LNCAP (cell line): ENCODE measurements at regions not wholly inside any gene's neighbourhood (a gene's known extent, or its start where the extent isn't known, plus 50 kb on each side); places are given as distances from the start of the nearest gene placed in this dataset.

ENCODE experiments used
- TF ChIP-seq, protein P1 (sequence below): fragments of 450-650 bp; IDR thresholded peaks from 2 replicates; pipeline ENCODE4 v1.5.1; 2017; ENCODE audit warnings: mild to moderate bottlenecking

DNA sequence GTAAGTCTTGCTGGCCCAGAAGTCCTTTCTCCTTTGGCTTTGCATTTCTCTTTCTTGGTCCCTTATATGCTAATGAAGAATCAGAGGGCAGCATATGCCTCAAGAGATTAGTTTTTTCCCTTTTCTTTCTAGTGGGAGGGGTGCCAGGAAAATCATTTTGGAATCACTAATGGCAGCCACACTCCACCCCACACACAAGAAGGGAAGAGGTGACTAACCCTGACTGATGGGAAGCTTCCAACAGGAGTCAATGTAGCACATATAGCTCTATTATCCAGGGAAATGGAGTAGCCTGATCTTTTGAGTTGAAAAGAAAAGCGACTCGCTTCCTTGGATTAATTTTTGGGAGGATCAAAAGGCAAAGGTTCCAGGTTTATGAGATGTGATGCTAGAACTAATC lies 225.3 kb downstream of the KIF20B start:
- TF ChIP-seq, protein P1, sequence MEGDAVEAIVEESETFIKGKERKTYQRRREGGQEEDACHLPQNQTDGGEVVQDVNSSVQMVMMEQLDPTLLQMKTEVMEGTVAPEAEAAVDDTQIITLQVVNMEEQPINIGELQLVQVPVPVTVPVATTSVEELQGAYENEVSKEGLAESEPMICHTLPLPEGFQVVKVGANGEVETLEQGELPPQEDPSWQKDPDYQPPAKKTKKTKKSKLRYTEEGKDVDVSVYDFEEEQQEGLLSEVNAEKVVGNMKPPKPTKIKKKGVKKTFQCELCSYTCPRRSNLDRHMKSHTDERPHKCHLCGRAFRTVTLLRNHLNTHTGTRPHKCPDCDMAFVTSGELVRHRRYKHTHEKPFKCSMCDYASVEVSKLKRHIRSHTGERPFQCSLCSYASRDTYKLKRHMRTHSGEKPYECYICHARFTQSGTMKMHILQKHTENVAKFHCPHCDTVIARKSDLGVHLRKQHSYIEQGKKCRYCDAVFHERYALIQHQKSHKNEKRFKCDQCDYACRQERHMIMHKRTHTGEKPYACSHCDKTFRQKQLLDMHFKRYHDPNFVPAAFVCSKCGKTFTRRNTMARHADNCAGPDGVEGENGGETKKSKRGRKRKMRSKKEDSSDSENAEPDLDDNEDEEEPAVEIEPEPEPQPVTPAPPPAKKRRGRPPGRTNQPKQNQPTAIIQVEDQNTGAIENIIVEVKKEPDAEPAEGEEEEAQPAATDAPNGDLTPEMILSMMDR, result no peak

GRCh38 chr10:89929282-89930026 lies 228.1 kb downstream of the KIF20B start:
- TF ChIP-seq, protein P1, result no peak

DNA sequence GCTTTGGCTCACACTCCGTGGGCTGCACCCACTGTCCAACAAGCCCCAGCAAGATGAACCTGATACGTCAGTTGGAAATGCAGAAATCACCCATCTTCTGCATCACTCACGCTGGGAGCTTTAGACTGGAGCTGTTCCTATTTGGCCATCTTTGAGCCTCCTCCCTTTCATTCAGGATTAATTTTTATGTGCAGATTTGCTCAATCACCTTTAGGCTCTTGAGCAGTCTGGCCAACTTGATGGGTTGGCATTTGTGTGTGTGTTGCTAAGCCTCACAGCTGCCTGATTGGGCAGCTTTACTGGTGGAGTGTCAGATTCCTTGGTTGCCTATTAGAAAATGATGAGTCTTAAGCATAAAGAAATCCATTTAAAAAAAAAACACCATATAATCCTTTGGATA lies 236.1 kb downstream of the KIF20B start:
- TF ChIP-seq, protein P1, result no peak

DNA sequence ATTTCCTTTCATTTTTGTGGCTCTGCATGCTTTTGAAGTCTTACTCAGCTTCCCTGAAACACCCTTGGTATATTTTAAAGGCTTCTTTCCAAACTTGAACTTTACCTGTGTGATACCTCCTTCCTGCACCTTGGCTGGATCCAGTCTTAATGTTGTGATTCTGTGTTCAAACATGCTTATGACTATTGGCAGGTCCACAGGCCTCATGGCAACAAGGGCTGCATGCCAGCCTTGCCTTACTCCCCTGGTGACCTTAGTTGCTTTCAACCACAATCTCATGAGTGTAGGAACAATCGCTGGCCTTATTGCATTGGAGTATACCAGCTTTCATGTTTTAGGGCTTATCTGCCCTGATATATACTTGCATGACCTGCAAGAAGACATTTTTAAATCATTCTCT lies 238.7 kb downstream of the KIF20B start:
- TF ChIP-seq, protein P1, result no peak

DNA sequence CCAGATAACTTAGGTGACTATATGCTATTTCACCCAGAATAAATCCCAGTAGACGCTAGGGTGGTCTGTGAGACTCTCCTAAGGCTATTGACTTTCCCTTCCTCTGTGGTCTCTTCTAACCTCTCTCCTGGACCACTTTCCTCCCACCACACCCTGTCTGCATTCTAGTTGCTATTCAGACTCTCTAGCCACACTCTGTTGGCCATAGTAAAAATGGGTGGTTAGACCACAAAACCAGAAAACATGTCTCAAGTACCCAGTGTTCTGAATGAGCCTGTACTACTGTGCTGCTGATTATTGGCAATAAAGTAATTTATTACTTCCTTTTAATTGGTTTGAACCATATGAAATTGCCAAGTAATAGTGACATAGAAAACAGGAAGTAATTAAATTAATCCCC lies 240.8 kb downstream of the KIF20B start:
- TF ChIP-seq, protein P1, result no peak

- TF ChIP-seq, protein P1, result no peak
Measured at GRCh38 chr10:89944138-89944537, 242.7 kb downstream of the KIF20B start.

GRCh38 chr10:89946106-89946505 lies 244.7 kb downstream of the KIF20B start:
- TF ChIP-seq, protein P1, result no peak

GRCh38 chr10:89949496-89949895 lies 248.1 kb downstream of the KIF20B start:
- TF ChIP-seq, protein P1, result no peak
